H1 (cell line): ENCODE measurements at regions not wholly inside any gene's neighbourhood (a gene's known extent, or its start where the extent isn't known, plus 50 kb on each side); places are given as distances from the start of the nearest gene placed in this dataset.
"Not testable (repeated sequence)": the region's sequence is repeated elsewhere in the genome, so short reads cannot be mapped to it uniquely, and the experiment has no call there.

Experiments used
- CTCF ChIA-PET: fragments of 300-600 bp; sonication (Branson Sonifier 250); formaldehyde crosslinking; loops from one replicate; lab custom pipeline; 2021; ENCODE audit not compliant: partially characterized antibody; lab: Charles Lee
- POLR2A ChIA-PET: fragments of 300-600 bp; sonication (Branson Sonifier 250); formaldehyde crosslinking; loops from one replicate; lab custom pipeline; 2021; ENCODE audit warnings: inconsistent platforms; ENCODE audit not compliant: partially characterized antibody; lab: Charles Lee
- DNase-seq, 2 experiments: peaks; one replicate each; pipeline versions ENCODE4 v3.0.0 to v3.0.0-alpha.2; 2010 to 2022; ENCODE audit warnings: low spot score in 2 of 2, low read depth in 1 of 2, mixed read lengths in 1 of 2
- FAIRE-seq: peaks from 2 replicates; lab custom pipeline; 2011; peaks lifted over from hg19 to GRCh38; lab: Jason Lieb, UNC
- H2AFZ ChIP-seq: 2 replicates; pipeline ENCODE4 v1.8.1; 2012; ENCODE audit warnings: low read length, inconsistent platforms
- H2AK5ac ChIP-seq: 2 replicates; pipeline ENCODE4 v1.6.1; 2013; ENCODE audit warnings: low read depth, low read length
- H2BK120ac ChIP-seq: replicated peaks from 2 replicates; pipeline ENCODE3; 2013; ENCODE audit warnings: low read depth, low read length, inconsistent platforms
- H2BK12ac ChIP-seq: 2 replicates; pipeline ENCODE4 v1.6.1; 2013; ENCODE audit warnings: low read depth, low read length
- H2BK15ac ChIP-seq: 2 replicates; pipeline ENCODE4 v1.6.1; 2013; ENCODE audit warnings: low read length
- H2BK20ac ChIP-seq: 2 replicates; pipeline ENCODE4 v1.6.1; 2013; ENCODE audit warnings: low read length
- H2BK5ac ChIP-seq: 2 replicates; pipeline ENCODE4 v1.6.1; 2013; ENCODE audit warnings: low read depth, low read length
- H3K14ac ChIP-seq: 2 replicates; pipeline ENCODE4 v1.6.1; 2013; ENCODE audit warnings: inconsistent platforms; ENCODE audit not compliant: insufficient read length
- H3K18ac ChIP-seq: 2 replicates; pipeline ENCODE4 v1.6.1; 2013; ENCODE audit warnings: low read length; ENCODE audit errors: extremely low read depth
- H3K23ac ChIP-seq: 2 replicates; pipeline ENCODE4 v1.6.1; 2013; ENCODE audit warnings: inconsistent platforms; ENCODE audit not compliant: insufficient read length
- H3K23me2 ChIP-seq: 2 replicates; pipeline ENCODE4 v1.6.1; 2013; ENCODE audit warnings: low read depth, low read length
- H3K27ac ChIP-seq: 2 replicates; pipeline ENCODE4 v1.6.1; 2011; ENCODE audit warnings: low read depth, low read length, inconsistent platforms
- H3K27me3 ChIP-seq, 4 experiments: replicated peaks in 1 of 4; 1 replicate in 1 of 4; 2 replicates in 3 of 4; pipeline versions ENCODE4 v1.6.1 to v1.8.1; 2011 to 2013; ENCODE audit warnings: low read length in 3 of 4, mild to moderate bottlenecking in 3 of 4, inconsistent platforms in 2 of 4, mixed read lengths in 2 of 4, moderate library complexity in 1 of 4; ENCODE audit not compliant: control insufficient read depth in 3 of 4, insufficient read depth in 3 of 4; ENCODE audit errors: extremely low read depth in 1 of 4
- H3K36me3 ChIP-seq, 4 experiments: 2 replicates each; pipeline versions ENCODE4 v1.6.1 to v1.8.1; 2011 to 2013; ENCODE audit warnings: mild to moderate bottlenecking in 4 of 4, low read length in 3 of 4, moderate library complexity in 2 of 4, control low read depth in 1 of 4, inconsistent platforms in 1 of 4; ENCODE audit not compliant: insufficient read depth in 4 of 4, control insufficient read depth in 2 of 4
- H3K4ac ChIP-seq: replicated peaks from 2 replicates; pipeline ENCODE3; 2013; ENCODE audit warnings: low read length, low read depth, mixed read lengths, inconsistent platforms; ENCODE audit not compliant: insufficient read length
- H3K4me1 ChIP-seq, 4 experiments: replicated peaks in 1 of 4; 1 replicate in 1 of 4; 2 replicates in 3 of 4; pipeline versions ENCODE4 v1.6.1 to v1.8.1; 2011 to 2013; ENCODE audit warnings: low read length in 3 of 4, inconsistent platforms in 2 of 4, mixed read lengths in 1 of 4; ENCODE audit not compliant: insufficient read depth in 4 of 4, control insufficient read depth in 3 of 4
- H3K4me2 ChIP-seq, 2 experiments: 2 replicates each; pipeline versions ENCODE4 v1.6.1 to v1.8.1; 2011 to 2013; ENCODE audit warnings: low read depth in 2 of 2, low read length in 2 of 2, control low read depth in 1 of 2, inconsistent platforms in 1 of 2, mild to moderate bottlenecking in 1 of 2; ENCODE audit not compliant: insufficient read depth in 1 of 2
- H3K4me3 ChIP-seq, 4 experiments: fragments of 200-600, 300-600 bp in 1 of 4; sonication (generic), shearing (Covaris generic), sonication (Bioruptor Twin) in 1 of 4; 2 replicates each; pipeline versions ENCODE4 v1.5.1 to v1.8.1; 2011 to 2016; ENCODE audit warnings: low read length in 4 of 4, low read depth in 3 of 4, control low read depth in 2 of 4, inconsistent platforms in 2 of 4, mild to moderate bottlenecking in 2 of 4, mixed read lengths in 1 of 4, moderate library complexity in 1 of 4; ENCODE audit not compliant: insufficient read depth in 2 of 4; ENCODE audit errors: extremely low read depth in 1 of 4
- H3K56ac ChIP-seq: replicated peaks from 2 replicates; pipeline ENCODE3; 2013; ENCODE audit warnings: low read depth, mild to moderate bottlenecking, mixed read lengths, low read length, inconsistent platforms; ENCODE audit not compliant: insufficient read length
- H3K79me1 ChIP-seq: 2 replicates; pipeline ENCODE4 v1.6.1; 2013; ENCODE audit warnings: low read depth, low read length, control low read depth
- H3K79me2 ChIP-seq, 2 experiments: 2 replicates each; pipeline versions ENCODE4 v1.6.1 to v1.8.1; 2012 to 2013; ENCODE audit warnings: low read length in 2 of 2, mild to moderate bottlenecking in 2 of 2, inconsistent platforms in 1 of 2; ENCODE audit not compliant: insufficient read depth in 2 of 2, control insufficient read depth in 1 of 2
- H3K9ac ChIP-seq, 4 experiments: replicated peaks in 1 of 4; 1 replicate in 1 of 4; 2 replicates in 3 of 4; pipeline versions ENCODE4 v1.6.1 to v1.8.1; 2011 to 2013; ENCODE audit warnings: low read depth in 3 of 4, low read length in 3 of 4, control low read depth in 2 of 4, mild to moderate bottlenecking in 2 of 4, moderate library complexity in 2 of 4, inconsistent platforms in 1 of 4; ENCODE audit errors: extremely low read depth in 1 of 4
- H3K9me3 ChIP-seq, 2 experiments: 2 replicates each; pipeline versions ENCODE4 v1.6.1 to v1.8.1; 2012 to 2013; ENCODE audit warnings: mild to moderate bottlenecking in 2 of 2, moderate library complexity in 2 of 2, control low read depth in 1 of 2, inconsistent platforms in 1 of 2, low read depth in 1 of 2, low read length in 1 of 2, mixed read lengths in 1 of 2; ENCODE audit not compliant: insufficient read depth in 2 of 2
- H4K20me1 ChIP-seq, 2 experiments: replicated peaks in 1 of 2; 2 replicates each; pipeline versions ENCODE3 to v1.8.1; 2011 to 2013; ENCODE audit warnings: inconsistent platforms in 2 of 2, low read length in 2 of 2, mild to moderate bottlenecking in 1 of 2; ENCODE audit not compliant: insufficient read depth in 2 of 2, control insufficient read depth in 1 of 2
- H4K5ac ChIP-seq: 2 replicates; pipeline ENCODE4 v1.6.1; 2013; ENCODE audit warnings: low read length, low read depth, mixed read lengths, inconsistent platforms; ENCODE audit not compliant: insufficient read length
- H4K8ac ChIP-seq: 2 replicates; pipeline ENCODE4 v1.8.0; 2013; ENCODE audit warnings: mild to moderate bottlenecking, moderate library complexity, low read length, inconsistent platforms; ENCODE audit not compliant: insufficient read depth; ENCODE audit errors: extremely low read depth
- H4K91ac ChIP-seq: replicated peaks from 2 replicates; pipeline ENCODE3; 2013; ENCODE audit warnings: low read length, mixed read lengths, inconsistent platforms; ENCODE audit not compliant: insufficient read length
- CTCF ChIP-seq, 3 experiments: IDR thresholded peaks; 1 replicate in 2 of 3; 2 replicates in 1 of 3; pipeline versions ENCODE4 v1.5.1 to v1.6.1; 2011; ENCODE audit warnings: low read length in 3 of 3, mild to moderate bottlenecking in 3 of 3, inconsistent platforms in 2 of 3, low read depth in 1 of 3, moderate library complexity in 1 of 3; ENCODE audit not compliant: insufficient read depth in 1 of 3; ENCODE audit errors: control extremely low read depth in 1 of 3
- RAD21 ChIP-seq, 2 experiments: IDR thresholded peaks in 1 of 2; conservative IDR thresholded peaks in 1 of 2; 2 replicates each; pipeline ENCODE4 v1.6.1; 2011; ENCODE audit warnings: low read depth in 2 of 2, low read length in 2 of 2, improper control_type of control experiment in 1 of 2, inconsistent platforms in 1 of 2, mild to moderate bottlenecking in 1 of 2, moderate library complexity in 1 of 2
- WGBS, 2 experiments: shearing (Covaris generic) in 1 of 2; methylation state at CpG; one replicate each; pipeline versions ENCODE4 v1.1.6 to v1.1.7; 2013 to 2015; ENCODE audit warnings: low lambda C conversion rate in 2 of 2, mixed read lengths in 2 of 2, inconsistent platforms in 1 of 2, low coverage in 1 of 2, missing lambda C conversion rate in 1 of 2; ENCODE audit not compliant: insufficient replicate concordance in 2 of 2, insufficient coverage in 1 of 2, insufficient read length in 1 of 2; ENCODE audit errors: extremely low coverage in 1 of 2, missing lambda C conversion rate in 1 of 2; 5-methylcytosine and 5-hydroxymethylcytosine counted together

GRCh38 chr10:9402067-9402466 lies 1347.6 kb downstream of the GATA3 start:
- H3K4me2 ChIP-seq, FAIRE-seq, H2BK120ac ChIP-seq, H3K4me1 ChIP-seq, H3K56ac ChIP-seq, H3K36me3 ChIP-seq, H2BK12ac ChIP-seq, H3K79me1 ChIP-seq, H4K8ac ChIP-seq, H3K4ac ChIP-seq, H2BK20ac ChIP-seq, H3K79me2 ChIP-seq, H3K9ac ChIP-seq, H2AK5ac ChIP-seq, H2BK15ac ChIP-seq, H2AFZ ChIP-seq, H4K91ac ChIP-seq, POLR2A ChIA-PET, H3K23ac ChIP-seq, H4K20me1 ChIP-seq, H3K18ac ChIP-seq, H3K4me3 ChIP-seq, H3K23me2 ChIP-seq, H3K27me3 ChIP-seq, H2BK5ac ChIP-seq, H4K5ac ChIP-seq, H3K27ac ChIP-seq, H3K14ac ChIP-seq, H3K9me3 ChIP-seq: not testable (repeated sequence)
- WGBS, 2 experiments, result 85% methylated on average over 11 of the region's 11 CpGs; no CpG with 5 or more reads in 1 of the 2 experiments
- CTCF ChIA-PET, result interaction anchor here (1.1 kb wide), 2 partner anchors 9 to 23 kb away, joined by 3 read pairs; no protein-coding TSS in a partner anchor
- TF ChIP-seq CTCF (IDR thresholded peaks at IDR 0.05; ENCODE audit: control extremely low read depth in 1 of 3, insufficient read depth in 1 of 3, low read depth in 1 of 3, low read length in 3 of 3) (peak; percentile 27 to 39 (median 33); a peak in 3 of 4 replicates), RAD21 (IDR thresholded peaks at IDR 0.05 in 1 of 2, conservative IDR thresholded peaks at IDR 0.05 in 1 of 2; ENCODE audit: low read depth in 2 of 2, low read length in 2 of 2) (peak; percentile 58 to 64)
- peak in 1 of 2 experiments; percentile 49 for DNase-seq
